Tibial nerve (tissue), 4 donors: ENCODE measurements at regions not wholly inside any gene's neighbourhood (a gene's known extent, or its start where the extent isn't known, plus 50 kb on each side); places are given as distances from the start of the nearest gene placed in this dataset.

ENCODE experiments used
- DNase-seq, 2 donors: peaks; one replicate each; pipeline ENCODE4 v3.0.0-alpha.2; 2019; ENCODE audit warnings: low spot score in 2 of 2
- H3K27ac ChIP-seq, 4 donors: fragments of 200-600 bp; sonication (generic) in 3 of 4; one replicate each; pipeline ENCODE4 v1.5.1; 2017 to 2019; ENCODE audit warnings: mild to moderate bottlenecking in 1 of 4
- H3K27me3 ChIP-seq, 2 donors: fragments of 200-600 bp; sonication (generic) in 1 of 2; one replicate each; pipeline versions ENCODE4 v1.5.1 to v1.6.0; 2017 to 2019
- H3K36me3 ChIP-seq, 3 donors: fragments of 200-600 bp; sonication (generic); one replicate each; pipeline ENCODE4 v1.5.1; 2018 to 2019
- H3K4me1 ChIP-seq, 4 donors: fragments of 200-600 bp; sonication (generic) in 3 of 4; one replicate each; pipeline ENCODE4 v1.5.1; 2017 to 2019
- H3K4me3 ChIP-seq, 4 donors: fragments of 200-600 bp; sonication (generic) in 3 of 4; one replicate each; pipeline ENCODE4 v1.5.1; 2017 to 2019; ENCODE audit warnings: mild to moderate bottlenecking in 1 of 4, moderate library complexity in 1 of 4
- H3K9me3 ChIP-seq, 4 donors: fragments of 200-600 bp; sonication (generic) in 3 of 4; one replicate each; pipeline ENCODE4 v1.5.1; 2017 to 2019
- CTCF ChIP-seq, 5 experiments: fragments of 200-600 bp in 3 of 5; fragments of 450-650 bp in 2 of 5; sonication (generic) in 3 of 5; IDR thresholded peaks; one replicate each; pipeline ENCODE4 v1.5.1; 2016 to 2019; ENCODE audit warnings: antibody characterized with exemption in 5 of 5, mild to moderate bottlenecking in 3 of 5, moderate library complexity in 2 of 5
- EP300 ChIP-seq, 2 donors: sonication (generic); formaldehyde crosslinking; IDR thresholded peaks; one replicate each; pipeline ENCODE4 v1.6.1; 2017; ENCODE audit warnings: antibody characterized with exemption in 2 of 2, mild to moderate bottlenecking in 1 of 2
- POLR2A ChIP-seq, 2 donors: fragments of 450-650 bp; IDR thresholded peaks; one replicate each; pipeline ENCODE4 v1.6.1; 2017; ENCODE audit warnings: antibody characterized with exemption in 2 of 2, mild to moderate bottlenecking in 2 of 2, moderate library complexity in 2 of 2
- whole genome bisulfite sequencing, 2 donors: methylation state at CpG; one replicate each; pipeline ENCODE4 v1.1.5; 2018; 5-methylcytosine and 5-hydroxymethylcytosine counted together

GRCh38 chr12:103249607-103250006, 246.2 kb downstream of the C12orf42 start:
- Histone ChIP-seq H3K9me3 (no peaks in the 10 kb centered on the region), H3K27me3 (no peaks in the 10 kb centered on the region), H3K36me3 (no peaks in the 10 kb centered on the region), H3K4me1 (no peaks in the 10 kb centered on the region), H3K4me3 (no peak overlapping the region), H3K27ac (no peak overlapping the region)
- no peak for TF ChIP-seq EP300 (IDR thresholded peaks at IDR 0.05)
- no peak for TF ChIP-seq CTCF (IDR thresholded peaks at IDR 0.05)
- no peak for TF ChIP-seq POLR2A (IDR thresholded peaks at IDR 0.05)
- 79 to 86% methylated on average over 3 of the region's 3 CpGs for WGBS, 2 donors
- no peak for DNase-seq

GRCh38 chr12:103250487-103250886, 245.3 kb downstream of the C12orf42 start:
- no peaks in the 10 kb centered on the region for H3K27me3 ChIP-seq
- no peaks in the 10 kb centered on the region for H3K4me1 ChIP-seq
- H3K27ac ChIP-seq, result no peak overlapping the region
- no peaks in the 10 kb centered on the region for H3K36me3 ChIP-seq
- no peaks in the 10 kb centered on the region for H3K9me3 ChIP-seq
- H3K4me3 ChIP-seq, result no peak overlapping the region
- DNase-seq, result no peak
- TF ChIP-seq EP300 (IDR thresholded peaks at IDR 0.05), result no peak
- TF ChIP-seq POLR2A (IDR thresholded peaks at IDR 0.05), result no peak
- no peak for TF ChIP-seq CTCF (IDR thresholded peaks at IDR 0.05)
- WGBS, 2 donors, result 90 to 100% methylated on average over 1 of the region's 1 CpG
